SU-DHL-6 (cell line): ENCODE measurements at regions not wholly inside any gene's neighbourhood (a gene's known extent, or its start where the extent isn't known, plus 50 kb on each side); places are given as distances from the start of the nearest gene placed in this dataset.

ENCODE experiments used
- H2AFZ ChIP-seq: fragments of 200-600 bp; sonication (generic); 2 replicates; pipeline ENCODE4 v1.6.1; 2014; ENCODE audit warnings: low read depth, mild to moderate bottlenecking, moderate library complexity, mixed read lengths, antibody characterized with exemption, low read length; ENCODE audit not compliant: severe bottlenecking
- H3F3A ChIP-seq: fragments of 200-600 bp; shearing (Covaris generic); 2 replicates; pipeline ENCODE4 v1.6.0; 2016; ENCODE audit warnings: antibody characterized with exemption, mild to moderate bottlenecking; ENCODE audit not compliant: insufficient read depth
- H3K27ac ChIP-seq: fragments of 200-600 bp; sonication (generic); 2 replicates; pipeline ENCODE4 v1.5.1; 2016; ENCODE audit warnings: low read depth, mild to moderate bottlenecking, low read length, moderate library complexity, mixed read lengths
- H3K27me3 ChIP-seq: fragments of 200-600 bp; sonication (generic), shearing (Covaris generic); 2 replicates; pipeline ENCODE4 v1.6.0; 2014; ENCODE audit warnings: mild to moderate bottlenecking, low read length
- H3K36me3 ChIP-seq: fragments of 200-600 bp; sonication (generic); 2 replicates; pipeline ENCODE4 v1.6.1; 2014; ENCODE audit warnings: mild to moderate bottlenecking, low read length, mixed read lengths
- H3K4me2 ChIP-seq: fragments of 300-600, 200-600 bp; shearing (Covaris generic), sonication (generic); 2 replicates; pipeline ENCODE4 v1.6.0; 2014; ENCODE audit warnings: low read length, low read depth, mild to moderate bottlenecking; ENCODE audit not compliant: poor library complexity, severe bottlenecking
- H3K4me3 ChIP-seq: fragments of 200-600 bp; sonication (generic); 2 replicates; pipeline ENCODE4 v1.5.1; 2014; ENCODE audit warnings: antibody characterized with exemption, low read length, mild to moderate bottlenecking, mixed read lengths; ENCODE audit not compliant: insufficient read depth, poor library complexity, severe bottlenecking
- H3K79me2 ChIP-seq: fragments of 200-600 bp; sonication (generic); 2 replicates; pipeline ENCODE4 v1.6.1; 2014; ENCODE audit warnings: mild to moderate bottlenecking, low read length, moderate library complexity; ENCODE audit not compliant: insufficient read depth
- H3K9ac ChIP-seq: fragments of 200-600 bp; sonication (generic); 2 replicates; pipeline ENCODE4 v1.7.0; 2014; ENCODE audit warnings: mild to moderate bottlenecking, low read length
- H3K9me2 ChIP-seq: fragments of 200-600 bp; sonication (generic); replicated peaks from 2 replicates; pipeline ENCODE4 v1.6.1; 2014; ENCODE audit warnings: low read length; ENCODE audit not compliant: insufficient read depth
- H3K9me3 ChIP-seq: fragments of 200-600 bp; sonication (generic); 2 replicates; pipeline ENCODE4 v1.6.1; 2014; ENCODE audit warnings: low read length, mixed read lengths; ENCODE audit not compliant: insufficient read depth
- H4K20me1 ChIP-seq: fragments of 200-600 bp; sonication (generic); 2 replicates; pipeline ENCODE4 v1.6.1; 2014; ENCODE audit warnings: low read depth, mild to moderate bottlenecking, antibody characterized with exemption, low read length, moderate library complexity, mixed read lengths
- EZH2phosphoT487 ChIP-seq: fragments of 200-600 bp; sonication (generic), shearing (Covaris generic); conservative IDR thresholded peaks from 2 replicates; pipeline ENCODE4 v1.6.1; 2018; ENCODE audit warnings: mild to moderate bottlenecking, antibody characterized with exemption, low read length, moderate library complexity, mixed read lengths
- TF ChIP-seq, protein P1 (sequence below): fragments of 200-600 bp; sonication (generic); IDR thresholded peaks from one replicate; pipeline ENCODE4 v1.5.1; 2017; ENCODE audit warnings: antibody characterized with exemption, mild to moderate bottlenecking, low read length, moderate library complexity; ENCODE audit not compliant: insufficient read depth, poor library complexity, severe bottlenecking

- no peaks in the 10 kb centered on the region for H3K9me2 ChIP-seq
- no peaks in the 10 kb centered on the region for H4K20me1 ChIP-seq
- no peaks in the 10 kb centered on the region for H3K36me3 ChIP-seq
- no peaks in the 10 kb centered on the region for H3K27me3 ChIP-seq
- TF ChIP-seq EZH2phosphoT487, result no peak
- TF ChIP-seq, protein P1, sequence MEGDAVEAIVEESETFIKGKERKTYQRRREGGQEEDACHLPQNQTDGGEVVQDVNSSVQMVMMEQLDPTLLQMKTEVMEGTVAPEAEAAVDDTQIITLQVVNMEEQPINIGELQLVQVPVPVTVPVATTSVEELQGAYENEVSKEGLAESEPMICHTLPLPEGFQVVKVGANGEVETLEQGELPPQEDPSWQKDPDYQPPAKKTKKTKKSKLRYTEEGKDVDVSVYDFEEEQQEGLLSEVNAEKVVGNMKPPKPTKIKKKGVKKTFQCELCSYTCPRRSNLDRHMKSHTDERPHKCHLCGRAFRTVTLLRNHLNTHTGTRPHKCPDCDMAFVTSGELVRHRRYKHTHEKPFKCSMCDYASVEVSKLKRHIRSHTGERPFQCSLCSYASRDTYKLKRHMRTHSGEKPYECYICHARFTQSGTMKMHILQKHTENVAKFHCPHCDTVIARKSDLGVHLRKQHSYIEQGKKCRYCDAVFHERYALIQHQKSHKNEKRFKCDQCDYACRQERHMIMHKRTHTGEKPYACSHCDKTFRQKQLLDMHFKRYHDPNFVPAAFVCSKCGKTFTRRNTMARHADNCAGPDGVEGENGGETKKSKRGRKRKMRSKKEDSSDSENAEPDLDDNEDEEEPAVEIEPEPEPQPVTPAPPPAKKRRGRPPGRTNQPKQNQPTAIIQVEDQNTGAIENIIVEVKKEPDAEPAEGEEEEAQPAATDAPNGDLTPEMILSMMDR, result no peak
- H3K79me2 ChIP-seq, result no peaks in the 10 kb centered on the region
- no peak overlapping the region for H3K27ac ChIP-seq
- H3K4me3 ChIP-seq, result no peak overlapping the region
- H2AFZ ChIP-seq, result no peak overlapping the region
- H3F3A ChIP-seq, result no peaks in the 10 kb centered on the region
- H3K4me2 ChIP-seq, result no peak overlapping the region
- H3K9me3 ChIP-seq, result no peaks in the 10 kb centered on the region
- no peak overlapping the region for H3K9ac ChIP-seq
Observed at GRCh38 chr4:138770818-138771217, 244.8 kb upstream of the NOCT start.

GRCh38 chr4:138766332-138766731, 249.2 kb upstream of the NOCT start:
- H3K27me3 ChIP-seq, result no peaks in the 10 kb centered on the region
- H3K9ac ChIP-seq, result no peak overlapping the region
- no peaks in the 10 kb centered on the region for H3F3A ChIP-seq
- no peaks in the 10 kb centered on the region for H3K9me3 ChIP-seq
- H3K79me2 ChIP-seq, result no peaks in the 10 kb centered on the region
- TF ChIP-seq EZH2phosphoT487, result no peak
- TF ChIP-seq, protein P1, result no peak
- H4K20me1 ChIP-seq, result no peaks in the 10 kb centered on the region
- no peak overlapping the region for H2AFZ ChIP-seq
- no peak overlapping the region for H3K4me2 ChIP-seq
- H3K36me3 ChIP-seq, result no peaks in the 10 kb centered on the region
- no peak overlapping the region for H3K27ac ChIP-seq
- no peak overlapping the region for H3K4me3 ChIP-seq
- H3K9me2 ChIP-seq, result no peaks in the 10 kb centered on the region

DNA sequence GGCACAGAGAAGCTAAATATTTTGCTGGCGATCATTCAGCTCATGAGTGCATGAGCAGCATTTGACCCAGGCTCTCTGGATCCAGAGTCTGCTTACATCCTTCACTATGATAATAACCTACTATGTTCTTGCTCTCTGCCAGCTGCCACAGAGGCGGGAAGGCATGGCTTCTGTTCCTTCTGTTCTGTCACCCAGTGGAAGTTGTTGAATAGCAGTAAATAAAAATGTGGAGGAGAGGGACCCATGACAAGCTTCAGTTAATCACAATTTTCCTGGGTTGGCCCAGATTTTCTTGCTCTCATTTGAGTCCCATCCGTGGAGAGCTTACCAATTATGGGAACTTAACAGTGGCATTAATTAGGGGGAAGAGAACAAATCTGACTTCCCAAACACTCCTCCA, 250.1 kb upstream of the NOCT start:
- Histone ChIP-seq H2AFZ (no peak overlapping the region), H3F3A (no peaks in the 10 kb centered on the region), H3K9me3 (no peaks in the 10 kb centered on the region), H4K20me1 (no peaks in the 10 kb centered on the region), H3K79me2 (no peaks in the 10 kb centered on the region), H3K9me2 (no peaks in the 10 kb centered on the region), H3K27me3 (no peaks in the 10 kb centered on the region), H3K9ac (no peak overlapping the region), H3K36me3 (no peaks in the 10 kb centered on the region), H3K27ac (no peak overlapping the region), H3K4me2 (no peak overlapping the region), H3K4me3 (no peak overlapping the region)
- no peak for TF ChIP-seq EZH2phosphoT487
- TF ChIP-seq, protein P1, result no peak

GRCh38 chr4:138761638-138762220, 253.9 kb upstream of the NOCT start:
- Histone ChIP-seq H3K9me2 (no peaks in the 10 kb centered on the region), H3K4me2 (no peak overlapping the region), H3K9ac (no peak overlapping the region), H3K36me3 (no peaks in the 10 kb centered on the region), H3K9me3 (no peaks in the 10 kb centered on the region), H3K4me3 (no peak overlapping the region), H3K79me2 (no peaks in the 10 kb centered on the region), H3F3A (no peaks in the 10 kb centered on the region), H4K20me1 (no peaks in the 10 kb centered on the region), H3K27me3 (no peaks in the 10 kb centered on the region), H3K27ac (no peak overlapping the region), H2AFZ (no peak overlapping the region)
- TF ChIP-seq, protein P1, result no peak
- no peak for TF ChIP-seq EZH2phosphoT487
